ENCODE measurements at regions not wholly inside any gene's neighbourhood (a gene's known extent, or its start where the extent isn't known, plus 50 kb on each side); places are given as distances from the start of the nearest gene placed in this dataset.

- TF ChIP-seq CTCF (IDR thresholded peaks at IDR 0.05), result no peak
- TF ChIP-seq POLR2A (IDR thresholded peaks at IDR 0.05), result no peak
- TF ChIP-seq EP300 (IDR thresholded peaks at IDR 0.05), result no peak
Measured at GRCh38 chr11:26916805-26917204, 77.1 kb upstream of the FIBIN start.
